DND-41 (cell line): ENCODE measurements at regions not wholly inside any gene's neighbourhood (a gene's known extent, or its start where the extent isn't known, plus 50 kb on each side); places are given as distances from the start of the nearest gene placed in this dataset.

Source experiments
- ATAC-seq: fragments of 200-7000 bp; cut with Tn5 transposase; 3 replicates; pipeline ENCODE4 v1.9.1; 2021; ENCODE audit warnings: low read depth; ENCODE audit not compliant: insufficient read depth
- DNase-seq: peaks from one replicate; pipeline ENCODE4 v3.0.0-alpha.2; 2020
- H2AFZ ChIP-seq: 2 replicates; pipeline ENCODE4 v1.6.0; 2012; ENCODE audit warnings: low read depth, low read length
- H3K27ac ChIP-seq: 2 replicates; pipeline ENCODE4 v1.5.1; 2012; ENCODE audit warnings: low read length, inconsistent platforms
- H3K27me3 ChIP-seq: fragments of 200-600 bp; sonication (generic); 2 replicates; pipeline ENCODE4 v1.6.0; 2012; ENCODE audit warnings: low read length, mild to moderate bottlenecking, inconsistent platforms; ENCODE audit not compliant: insufficient read depth, poor library complexity
- H3K36me3 ChIP-seq: 2 replicates; pipeline ENCODE4 v1.5.1; 2012; ENCODE audit warnings: low read length, inconsistent platforms; ENCODE audit not compliant: insufficient read depth
- H3K4me1 ChIP-seq: 2 replicates; pipeline ENCODE4 v1.5.1; 2012; ENCODE audit warnings: mild to moderate bottlenecking, low read length; ENCODE audit not compliant: insufficient read depth
- H3K4me2 ChIP-seq: 2 replicates; pipeline ENCODE4 v1.6.0; 2012; ENCODE audit warnings: mild to moderate bottlenecking, moderate library complexity, low read length, inconsistent platforms; ENCODE audit not compliant: insufficient read depth
- H3K4me3 ChIP-seq, 2 experiments: fragments of 200-600 bp in 1 of 2; shearing (Covaris generic) in 1 of 2; 2 replicates each; pipeline ENCODE4 v1.5.1; 2012 to 2016; ENCODE audit warnings: inconsistent platforms in 2 of 2, low read length in 2 of 2, mild to moderate bottlenecking in 2 of 2, low read depth in 1 of 2, moderate library complexity in 1 of 2
- H3K79me2 ChIP-seq: 2 replicates; pipeline ENCODE4 v1.6.0; 2012; ENCODE audit warnings: low read length, inconsistent platforms; ENCODE audit not compliant: insufficient read depth
- H3K9ac ChIP-seq: 2 replicates; pipeline ENCODE4 v1.6.0; 2012; ENCODE audit warnings: low read depth, mild to moderate bottlenecking, inconsistent platforms, low read length, moderate library complexity
- H3K9me3 ChIP-seq: 2 replicates; pipeline ENCODE4 v1.5.1; 2012; ENCODE audit warnings: low read length, moderate library complexity, mild to moderate bottlenecking, inconsistent platforms; ENCODE audit not compliant: insufficient read depth, severe bottlenecking
- H4K20me1 ChIP-seq: 2 replicates; pipeline ENCODE4 v1.6.0; 2012; ENCODE audit warnings: low read length; ENCODE audit not compliant: insufficient read depth
- EZH2 ChIP-seq: IDR thresholded peaks from 3 replicates; pipeline ENCODE4 v1.6.1; 2012; ENCODE audit warnings: borderline replicate concordance, low read depth, mild to moderate bottlenecking, moderate library complexity, low read length, inconsistent platforms; ENCODE audit not compliant: severe bottlenecking
- TF ChIP-seq, protein P1 (sequence below): IDR thresholded peaks from 2 replicates; pipeline ENCODE4 v1.5.1; 2012; ENCODE audit warnings: borderline replicate concordance, low read length, moderate library complexity, mild to moderate bottlenecking; ENCODE audit not compliant: poor library complexity, severe bottlenecking; ENCODE audit errors: extremely low read depth

GRCh38 chr10:120789303-120790203, 61.6 kb upstream of the WDR11 start:
- ATAC-seq (no peak), DNase-seq (no peak)
- H2AFZ ChIP-seq = no peak overlapping the region
- H3K27me3 ChIP-seq = no peaks in the 10 kb centered on the region
- no peak overlapping the region for H3K9ac ChIP-seq
- H3K4me1 ChIP-seq = no peaks in the 10 kb centered on the region
- no peak overlapping the region for H3K4me3 ChIP-seq
- no peaks in the 10 kb centered on the region for H4K20me1 ChIP-seq
- H3K4me2 ChIP-seq = no peak overlapping the region
- TF ChIP-seq, protein P1, sequence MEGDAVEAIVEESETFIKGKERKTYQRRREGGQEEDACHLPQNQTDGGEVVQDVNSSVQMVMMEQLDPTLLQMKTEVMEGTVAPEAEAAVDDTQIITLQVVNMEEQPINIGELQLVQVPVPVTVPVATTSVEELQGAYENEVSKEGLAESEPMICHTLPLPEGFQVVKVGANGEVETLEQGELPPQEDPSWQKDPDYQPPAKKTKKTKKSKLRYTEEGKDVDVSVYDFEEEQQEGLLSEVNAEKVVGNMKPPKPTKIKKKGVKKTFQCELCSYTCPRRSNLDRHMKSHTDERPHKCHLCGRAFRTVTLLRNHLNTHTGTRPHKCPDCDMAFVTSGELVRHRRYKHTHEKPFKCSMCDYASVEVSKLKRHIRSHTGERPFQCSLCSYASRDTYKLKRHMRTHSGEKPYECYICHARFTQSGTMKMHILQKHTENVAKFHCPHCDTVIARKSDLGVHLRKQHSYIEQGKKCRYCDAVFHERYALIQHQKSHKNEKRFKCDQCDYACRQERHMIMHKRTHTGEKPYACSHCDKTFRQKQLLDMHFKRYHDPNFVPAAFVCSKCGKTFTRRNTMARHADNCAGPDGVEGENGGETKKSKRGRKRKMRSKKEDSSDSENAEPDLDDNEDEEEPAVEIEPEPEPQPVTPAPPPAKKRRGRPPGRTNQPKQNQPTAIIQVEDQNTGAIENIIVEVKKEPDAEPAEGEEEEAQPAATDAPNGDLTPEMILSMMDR = no peak
- no peak for TF ChIP-seq EZH2
- H3K9me3 ChIP-seq = no peaks in the 10 kb centered on the region
- H3K27ac ChIP-seq = no peak overlapping the region
- H3K79me2 ChIP-seq = no peaks in the 10 kb centered on the region
- no peaks in the 10 kb centered on the region for H3K36me3 ChIP-seq

DNA sequence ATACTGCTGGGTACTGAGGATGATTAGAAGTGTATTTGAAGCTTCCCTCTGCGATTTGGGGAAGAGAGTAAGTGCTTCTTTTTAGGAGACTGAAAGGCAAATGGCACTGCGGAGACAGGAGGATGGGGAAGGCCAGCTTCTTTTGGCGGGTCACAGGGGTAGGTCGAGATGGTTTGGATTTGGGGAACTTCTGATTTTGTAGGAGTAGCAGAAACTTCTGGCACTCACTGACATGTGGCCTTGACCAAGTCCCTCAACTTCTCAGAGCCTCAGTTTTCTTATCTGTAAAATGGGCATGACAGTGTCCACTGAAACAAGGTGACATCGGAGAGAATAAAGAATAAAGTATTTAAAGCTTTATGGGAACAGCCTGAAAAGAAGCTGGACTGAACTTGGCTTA, 59.8 kb upstream of the WDR11 start:
- Histone ChIP-seq H3K79me2 (no peaks in the 10 kb centered on the region), H3K4me1 (no peaks in the 10 kb centered on the region), H3K27me3 (no peaks in the 10 kb centered on the region), H2AFZ (no peak overlapping the region), H4K20me1 (no peaks in the 10 kb centered on the region), H3K9me3 (no peaks in the 10 kb centered on the region), H3K4me3 (no peak overlapping the region), H3K4me2 (no peak overlapping the region), H3K36me3 (no peaks in the 10 kb centered on the region), H3K27ac (no peak overlapping the region), H3K9ac (no peak overlapping the region)
- no peak for DNase-seq
- no peak for ATAC-seq
- no peak for TF ChIP-seq EZH2
- TF ChIP-seq, protein P1 = no peak

GRCh38 chr10:120793088-120793487, 58.1 kb upstream of the WDR11 start:
- TF ChIP-seq, protein P1 = no peak
- no peak for TF ChIP-seq EZH2
- H3K4me2 ChIP-seq = no peak overlapping the region
- DNase-seq = no peak

More at GRCh38 chr10:120793088-120793487, 58.1 kb upstream of the WDR11 start:
- Histone ChIP-seq H3K27me3 (no peaks in the 10 kb centered on the region), H3K4me3 (no peak overlapping the region), H2AFZ (no peak overlapping the region), H3K79me2 (no peaks in the 10 kb centered on the region), H4K20me1 (no peaks in the 10 kb centered on the region), H3K36me3 (no peaks in the 10 kb centered on the region), H3K4me1 (no peaks in the 10 kb centered on the region), H3K9ac (no peak overlapping the region), H3K9me3 (no peaks in the 10 kb centered on the region), H3K27ac (no peak overlapping the region)
- ATAC-seq = no peak
